HL-60 (cell line): ENCODE measurements at regions not wholly inside any gene's neighbourhood (a gene's known extent, or its start where the extent isn't known, plus 50 kb on each side); places are given as distances from the start of the nearest gene placed in this dataset.

Experiments used
- GABPA ChIP-seq: IDR thresholded peaks from 2 replicates; pipeline ENCODE4 v1.6.1; 2012; ENCODE audit warnings: low read depth
- POLR2AphosphoS5 ChIP-seq: IDR thresholded peaks from 2 replicates; pipeline ENCODE4 v1.6.1; 2012; ENCODE audit warnings: low read depth
- TF ChIP-seq, protein P1 (sequence below): IDR thresholded peaks from one replicate; pipeline ENCODE4 v1.5.1; 2011; ENCODE audit warnings: low read length, control low read depth, inconsistent platforms; ENCODE audit not compliant: insufficient read depth

DNA sequence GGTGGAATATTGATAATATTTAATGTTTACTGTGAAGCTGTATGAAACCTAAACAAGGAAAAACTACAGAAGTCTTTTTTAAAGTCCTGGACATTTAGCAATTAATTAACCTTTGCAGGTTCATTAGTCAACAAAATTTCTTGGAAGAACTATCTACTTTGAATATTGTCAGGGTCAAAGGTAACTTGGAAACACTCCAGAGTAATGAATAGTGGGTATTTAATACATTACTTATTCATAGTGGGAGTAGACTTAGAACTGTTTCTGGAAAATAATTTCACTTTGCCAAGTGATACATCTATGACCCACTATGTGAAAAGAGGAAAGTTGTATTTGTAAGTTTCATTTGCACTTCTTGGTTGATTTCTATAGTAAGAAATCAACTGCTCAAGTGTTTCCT, 319.1 kb downstream of the TFAP2B start:
- TF ChIP-seq, protein P1, sequence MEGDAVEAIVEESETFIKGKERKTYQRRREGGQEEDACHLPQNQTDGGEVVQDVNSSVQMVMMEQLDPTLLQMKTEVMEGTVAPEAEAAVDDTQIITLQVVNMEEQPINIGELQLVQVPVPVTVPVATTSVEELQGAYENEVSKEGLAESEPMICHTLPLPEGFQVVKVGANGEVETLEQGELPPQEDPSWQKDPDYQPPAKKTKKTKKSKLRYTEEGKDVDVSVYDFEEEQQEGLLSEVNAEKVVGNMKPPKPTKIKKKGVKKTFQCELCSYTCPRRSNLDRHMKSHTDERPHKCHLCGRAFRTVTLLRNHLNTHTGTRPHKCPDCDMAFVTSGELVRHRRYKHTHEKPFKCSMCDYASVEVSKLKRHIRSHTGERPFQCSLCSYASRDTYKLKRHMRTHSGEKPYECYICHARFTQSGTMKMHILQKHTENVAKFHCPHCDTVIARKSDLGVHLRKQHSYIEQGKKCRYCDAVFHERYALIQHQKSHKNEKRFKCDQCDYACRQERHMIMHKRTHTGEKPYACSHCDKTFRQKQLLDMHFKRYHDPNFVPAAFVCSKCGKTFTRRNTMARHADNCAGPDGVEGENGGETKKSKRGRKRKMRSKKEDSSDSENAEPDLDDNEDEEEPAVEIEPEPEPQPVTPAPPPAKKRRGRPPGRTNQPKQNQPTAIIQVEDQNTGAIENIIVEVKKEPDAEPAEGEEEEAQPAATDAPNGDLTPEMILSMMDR, result no peak
- TF ChIP-seq POLR2AphosphoS5, result no peak
- TF ChIP-seq GABPA, result no peak
